Esophagus muscularis mucosa (tissue), 4 donors: ENCODE measurements at regions not wholly inside any gene's neighbourhood (a gene's known extent, or its start where the extent isn't known, plus 50 kb on each side); places are given as distances from the start of the nearest gene placed in this dataset.

Experiments
- DNase-seq: peaks from one replicate; pipeline ENCODE4 v3.0.0-alpha.2; 2017; ENCODE audit errors: extremely low spot score
- H3K27ac ChIP-seq, 4 donors: fragments of 200-600 bp; sonication (generic); replicated peaks in 1 of 4; 1 replicate in 3 of 4; 2 replicates in 1 of 4; pipeline ENCODE4 v1.5.1; 2016 to 2019; ENCODE audit warnings: mild to moderate bottlenecking in 1 of 4
- H3K27me3 ChIP-seq, 4 donors: fragments of 200-600 bp; sonication (generic); one replicate each; pipeline versions ENCODE4 v1.5.1 to v1.6.0; 2016 to 2019
- H3K36me3 ChIP-seq, 4 donors: fragments of 200-600 bp; sonication (generic); one replicate each; pipeline ENCODE4 v1.5.1; 2016 to 2019
- H3K4me1 ChIP-seq, 4 donors: fragments of 200-600 bp; sonication (generic); one replicate each; pipeline ENCODE4 v1.5.1; 2016 to 2019
- H3K4me3 ChIP-seq, 4 donors: fragments of 200-600 bp; sonication (generic); 1 replicate in 2 of 4; 2 replicates in 2 of 4; pipeline ENCODE4 v1.5.1; 2016 to 2019; ENCODE audit warnings: mild to moderate bottlenecking in 4 of 4, moderate library complexity in 1 of 4
- H3K9me3 ChIP-seq, 4 donors: fragments of 200-600 bp; sonication (generic); 1 replicate in 3 of 4; 2 replicates in 1 of 4; pipeline ENCODE4 v1.5.1; 2016 to 2019
- CTCF ChIP-seq, 3 experiments: fragments of 200-600 bp in 2 of 3; fragments of 450-650 bp in 1 of 3; sonication (generic) in 2 of 3; IDR thresholded peaks; one replicate each; pipeline ENCODE4 v1.5.1; 2017 to 2019; ENCODE audit warnings: antibody characterized with exemption in 3 of 3, mild to moderate bottlenecking in 2 of 3, moderate library complexity in 1 of 3
- EP300 ChIP-seq: sonication (generic); formaldehyde crosslinking; IDR thresholded peaks from one replicate; pipeline ENCODE4 v1.6.1; 2017; ENCODE audit warnings: antibody characterized with exemption
- POLR2A ChIP-seq: fragments of 450-650 bp; IDR thresholded peaks from one replicate; pipeline ENCODE4 v1.6.1; 2017; ENCODE audit warnings: antibody characterized with exemption, moderate library complexity, mild to moderate bottlenecking, low read depth
- POLR2AphosphoS5 ChIP-seq, 2 donors: sonication (generic); formaldehyde crosslinking; IDR thresholded peaks; one replicate each; pipeline ENCODE4 v1.6.1; 2017; ENCODE audit warnings: antibody characterized with exemption in 2 of 2
- WGBS: methylation state at CpG from one replicate; pipeline ENCODE4 v1.1.5; 2018; 5-methylcytosine and 5-hydroxymethylcytosine counted together
- intact Hi-C: fragments of 100-400 bp; cut with DNase I; formaldehyde crosslinking; loops from one replicate; pipeline ENCODE4 v1.15.1; 2023

- H3K36me3 ChIP-seq, result no peaks in the 10 kb centered on the region
- no peaks in the 10 kb centered on the region for H3K9me3 ChIP-seq
- no peaks in the 10 kb centered on the region for H3K27me3 ChIP-seq
- no peak overlapping the region for H3K27ac ChIP-seq
- intact Hi-C loops, result no loop called here
- WGBS, result 25% methylated on average over 2 of the region's 2 CpGs
- TF ChIP-seq POLR2AphosphoS5 (IDR thresholded peaks at IDR 0.05), result no peak
- TF ChIP-seq POLR2A, result no peak
- TF ChIP-seq EP300, result no peak
- no peak for TF ChIP-seq CTCF (IDR thresholded peaks at IDR 0.05)
- no peaks in the 10 kb centered on the region for H3K4me1 ChIP-seq
- H3K4me3 ChIP-seq, result no peak overlapping the region
- DNase-seq, result no peak
These were observed 416.9 kb downstream of the FRK start for GRCh38 chr6:115643762-115644161.

- TF ChIP-seq POLR2AphosphoS5 (IDR thresholded peaks at IDR 0.05) (no peak), CTCF (IDR thresholded peaks at IDR 0.05) (no peak), EP300 (no peak), POLR2A (no peak)
- H3K4me3 ChIP-seq, result no peak overlapping the region
- intact Hi-C loops, result no loop called here
These were observed 425.8 kb downstream of the FRK start for GRCh38 chr6:115634887-115635286.

DNA sequence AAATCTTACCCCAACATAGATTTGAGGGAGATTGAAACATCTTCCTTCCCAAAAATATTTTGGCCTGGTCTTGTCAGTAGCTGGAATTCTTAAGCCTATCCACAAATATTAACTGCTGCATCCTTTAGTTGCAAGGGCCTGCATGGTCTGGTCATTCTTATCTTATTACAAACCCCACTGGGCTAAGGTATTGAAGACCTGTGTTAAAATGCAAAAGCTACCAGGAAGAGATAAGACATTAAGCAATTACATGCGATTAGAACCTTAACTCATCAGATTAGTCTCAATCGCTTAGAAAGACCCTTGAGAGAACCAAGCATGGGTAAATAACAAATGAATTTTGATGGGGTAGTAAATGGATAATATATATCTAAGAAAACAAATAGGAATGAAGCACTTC, 426.6 kb downstream of the FRK start:
- TF ChIP-seq CTCF (IDR thresholded peaks at IDR 0.05) (no peak), POLR2AphosphoS5 (IDR thresholded peaks at IDR 0.05) (no peak), POLR2A (no peak), EP300 (no peak)
- no peaks in the 10 kb centered on the region for H3K27me3 ChIP-seq
- H3K4me3 ChIP-seq, result no peak overlapping the region
- 46% methylated on average over 2 of the region's 2 CpGs for WGBS
- intact Hi-C loops, result no loop called here
- no peaks in the 10 kb centered on the region for H3K4me1 ChIP-seq
- H3K9me3 ChIP-seq, result no peaks in the 10 kb centered on the region
- no peaks in the 10 kb centered on the region for H3K36me3 ChIP-seq
- no peak for DNase-seq
- no peak overlapping the region for H3K27ac ChIP-seq

More at GRCh38 chr6:115634887-115635286, 425.8 kb downstream of the FRK start:
- DNase-seq, result no peak
- Histone ChIP-seq H3K27ac (no peak overlapping the region), H3K27me3 (no peaks in the 10 kb centered on the region), H3K36me3 (no peaks in the 10 kb centered on the region), H3K9me3 (no peaks in the 10 kb centered on the region), H3K4me1 (no peaks in the 10 kb centered on the region)

DNA sequence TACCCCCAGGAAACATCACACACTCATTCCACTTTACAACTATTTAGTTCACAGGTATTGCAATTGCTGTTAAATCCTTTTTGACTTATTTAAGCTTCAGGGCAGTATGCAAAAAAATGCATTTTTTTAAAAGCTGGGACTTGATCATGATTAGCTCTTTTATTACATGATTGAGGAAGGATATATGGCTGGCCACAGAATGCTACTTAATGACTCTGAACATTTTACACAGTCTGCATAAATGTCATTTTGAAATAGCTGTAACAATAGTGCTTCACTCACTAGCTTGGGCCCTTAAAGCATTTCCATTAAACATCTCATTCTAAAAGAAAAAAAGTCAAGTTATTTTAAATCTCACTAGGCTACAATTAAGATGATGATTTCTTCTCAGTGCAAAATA, 429.7 kb downstream of the FRK start:
- Histone ChIP-seq H3K27ac (no peak overlapping the region), H3K27me3 (no peaks in the 10 kb centered on the region), H3K36me3 (no peaks in the 10 kb centered on the region), H3K9me3 (no peaks in the 10 kb centered on the region), H3K4me3 (no peak overlapping the region), H3K4me1 (no peaks in the 10 kb centered on the region)
- no peak for TF ChIP-seq EP300
- no peak for TF ChIP-seq POLR2AphosphoS5 (IDR thresholded peaks at IDR 0.05)
- no peak for TF ChIP-seq POLR2A
- no peak for TF ChIP-seq CTCF (IDR thresholded peaks at IDR 0.05)
- DNase-seq, result no peak
- intact Hi-C loops, result no loop called here

- no peak overlapping the region for H3K4me3 ChIP-seq
- TF ChIP-seq CTCF (IDR thresholded peaks at IDR 0.05) (no peak), EP300 (no peak), POLR2AphosphoS5 (IDR thresholded peaks at IDR 0.05) (no peak), POLR2A (no peak)
- H3K9me3 ChIP-seq, result no peaks in the 10 kb centered on the region
- H3K27me3 ChIP-seq, result no peaks in the 10 kb centered on the region
- WGBS, result 77% methylated on average over 4 of the region's 4 CpGs
- H3K36me3 ChIP-seq, result no peaks in the 10 kb centered on the region
- intact Hi-C loops, result no loop called here
- no peak overlapping the region for H3K27ac ChIP-seq
- H3K4me1 ChIP-seq, result no peaks in the 10 kb centered on the region
- no peak for DNase-seq
These were observed 430.2 kb downstream of the FRK start for GRCh38 chr6:115630424-115631024.
